Fibroblast of pulmonary artery (primary cell): ENCODE measurements at regions not wholly inside any gene's neighbourhood (a gene's known extent, or its start where the extent isn't known, plus 50 kb on each side); places are given as distances from the start of the nearest gene placed in this dataset.
"Not testable (repeated sequence)": the region's sequence is repeated elsewhere in the genome, so short reads cannot be mapped to it uniquely, and the experiment has no call there.

Source experiments
- DNase-seq: peaks from one replicate; pipeline ENCODE4 v3.0.0-alpha.2; 2010; ENCODE audit warnings: low read depth
- H3K4me3 ChIP-seq: replicated peaks from 2 replicates; pipeline ENCODE4 v1.5.1; 2011; ENCODE audit warnings: low read depth, mild to moderate bottlenecking, control low read depth, low read length, moderate library complexity
- CTCF ChIP-seq: IDR thresholded peaks from 2 replicates; pipeline ENCODE4 v1.5.1; 2011; ENCODE audit warnings: mild to moderate bottlenecking, control low read depth, low read length, inconsistent platforms; ENCODE audit errors: missing control alignments

- no peak overlapping the region for H3K4me3 ChIP-seq
- no peak for TF ChIP-seq CTCF
- DNase-seq = no peak
Observed at GRCh38 chr7:121714559-121715303, 158.2 kb upstream of the PTPRZ1 start.

- H3K4me3 ChIP-seq, DNase-seq: not testable (repeated sequence)
Observed at GRCh38 chr7:121712961-121713360, 160.0 kb upstream of the PTPRZ1 start.

GRCh38 chr7:121697731-121698316 lies 175.1 kb upstream of the PTPRZ1 start:
- DNase-seq = no peak
- TF ChIP-seq CTCF = no peak

GRCh38 chr7:121696954-121697353 lies 176.0 kb upstream of the PTPRZ1 start:
- TF ChIP-seq CTCF = no peak
- H3K4me3 ChIP-seq = no peak overlapping the region
- no peak for DNase-seq

More at GRCh38 chr7:121697731-121698316, 175.1 kb upstream of the PTPRZ1 start:
- no peak overlapping the region for H3K4me3 ChIP-seq

GRCh38 chr7:121689749-121690148 lies 183.2 kb upstream of the PTPRZ1 start:
- no peak for TF ChIP-seq CTCF
- H3K4me3 ChIP-seq = no peak overlapping the region
- no peak for DNase-seq

GRCh38 chr7:121681700-121682099 lies 191.3 kb upstream of the PTPRZ1 start:
- DNase-seq = no peak
- H3K4me3 ChIP-seq = no peak overlapping the region
- TF ChIP-seq CTCF = no peak

- no peak for DNase-seq
- no peak for TF ChIP-seq CTCF
- H3K4me3 ChIP-seq = no peak overlapping the region
Observed at GRCh38 chr7:121676168-121676567, 196.8 kb upstream of the PTPRZ1 start.

- not testable (repeated sequence) for DNase-seq, H3K4me3 ChIP-seq
Observed at GRCh38 chr7:121674455-121674854, 198.5 kb upstream of the PTPRZ1 start.
